ENCODE measurements at regions not wholly inside any gene's neighbourhood (a gene's known extent, or its start where the extent isn't known, plus 50 kb on each side); places are given as distances from the start of the nearest gene placed in this dataset.
"Not testable (repeated sequence)": the region's sequence is repeated elsewhere in the genome, so short reads cannot be mapped to it uniquely, and the experiment has no call there.

DNA sequence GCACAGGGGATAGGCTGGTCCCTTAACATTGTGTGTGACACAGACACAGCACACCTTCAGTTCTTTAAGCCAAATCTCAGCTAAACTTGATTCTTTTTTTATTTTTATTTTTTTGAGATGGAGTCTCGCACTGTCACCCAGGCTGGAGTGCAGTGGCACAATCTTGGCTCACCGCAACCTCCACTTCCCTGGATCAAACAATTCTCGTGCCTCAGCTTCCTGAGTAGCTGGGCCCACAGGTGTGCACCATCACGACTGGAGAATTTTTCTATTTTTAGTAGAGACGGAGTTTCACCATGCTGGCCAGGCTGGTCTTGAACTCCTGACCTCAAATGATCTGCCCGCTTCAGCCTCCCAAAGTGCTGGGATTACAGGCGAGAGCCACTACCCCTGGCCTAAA, 123.6 kb upstream of the ERRFI1 start:
- TF ChIP-seq, protein P1, sequence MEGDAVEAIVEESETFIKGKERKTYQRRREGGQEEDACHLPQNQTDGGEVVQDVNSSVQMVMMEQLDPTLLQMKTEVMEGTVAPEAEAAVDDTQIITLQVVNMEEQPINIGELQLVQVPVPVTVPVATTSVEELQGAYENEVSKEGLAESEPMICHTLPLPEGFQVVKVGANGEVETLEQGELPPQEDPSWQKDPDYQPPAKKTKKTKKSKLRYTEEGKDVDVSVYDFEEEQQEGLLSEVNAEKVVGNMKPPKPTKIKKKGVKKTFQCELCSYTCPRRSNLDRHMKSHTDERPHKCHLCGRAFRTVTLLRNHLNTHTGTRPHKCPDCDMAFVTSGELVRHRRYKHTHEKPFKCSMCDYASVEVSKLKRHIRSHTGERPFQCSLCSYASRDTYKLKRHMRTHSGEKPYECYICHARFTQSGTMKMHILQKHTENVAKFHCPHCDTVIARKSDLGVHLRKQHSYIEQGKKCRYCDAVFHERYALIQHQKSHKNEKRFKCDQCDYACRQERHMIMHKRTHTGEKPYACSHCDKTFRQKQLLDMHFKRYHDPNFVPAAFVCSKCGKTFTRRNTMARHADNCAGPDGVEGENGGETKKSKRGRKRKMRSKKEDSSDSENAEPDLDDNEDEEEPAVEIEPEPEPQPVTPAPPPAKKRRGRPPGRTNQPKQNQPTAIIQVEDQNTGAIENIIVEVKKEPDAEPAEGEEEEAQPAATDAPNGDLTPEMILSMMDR (IDR thresholded peaks at IDR 0.05), result not testable (repeated sequence)
- TF ChIP-seq POLR2A (IDR thresholded peaks at IDR 0.05), result not testable (repeated sequence)
